Stimulated activated CD4-positive, alpha-beta T cell treated with anti-CD3 and anti-CD28 coated beads, Interleukin-2, amount 100 ng/mL, for 48 hours (primary cell): ENCODE measurements at regions not wholly inside any gene's neighbourhood (a gene's known extent, or its start where the extent isn't known, plus 50 kb on each side); places are given as distances from the start of the nearest gene placed in this dataset.

Experiments
- DNase-seq, 2 donors: peaks; one replicate each; pipeline ENCODE4 v3.0.0-alpha.2; 2020

GRCh38 chr10:36087006-36088005, 445.2 kb upstream of the FZD8 start:
- DNase-seq: no peak

DNA sequence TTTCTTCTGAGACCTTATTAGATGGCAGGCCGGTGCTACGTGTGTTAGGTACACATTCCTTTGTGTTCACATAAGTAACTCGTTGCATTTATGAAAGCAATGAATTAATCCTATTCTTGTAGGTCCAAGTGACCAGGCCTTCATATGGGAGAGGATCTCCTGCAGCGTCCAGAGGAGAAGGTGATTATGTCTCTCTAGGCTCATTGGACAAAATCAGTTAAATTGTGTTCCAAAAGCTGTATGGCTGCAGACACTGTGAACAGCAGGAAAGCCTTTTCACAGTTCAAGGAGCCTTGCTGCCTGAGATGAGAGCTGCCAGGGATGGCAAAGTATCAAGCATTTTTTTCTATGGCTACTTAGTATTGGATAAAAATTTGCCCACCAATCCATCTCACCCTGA, 433.1 kb upstream of the FZD8 start:
- no peak for DNase-seq

DNA sequence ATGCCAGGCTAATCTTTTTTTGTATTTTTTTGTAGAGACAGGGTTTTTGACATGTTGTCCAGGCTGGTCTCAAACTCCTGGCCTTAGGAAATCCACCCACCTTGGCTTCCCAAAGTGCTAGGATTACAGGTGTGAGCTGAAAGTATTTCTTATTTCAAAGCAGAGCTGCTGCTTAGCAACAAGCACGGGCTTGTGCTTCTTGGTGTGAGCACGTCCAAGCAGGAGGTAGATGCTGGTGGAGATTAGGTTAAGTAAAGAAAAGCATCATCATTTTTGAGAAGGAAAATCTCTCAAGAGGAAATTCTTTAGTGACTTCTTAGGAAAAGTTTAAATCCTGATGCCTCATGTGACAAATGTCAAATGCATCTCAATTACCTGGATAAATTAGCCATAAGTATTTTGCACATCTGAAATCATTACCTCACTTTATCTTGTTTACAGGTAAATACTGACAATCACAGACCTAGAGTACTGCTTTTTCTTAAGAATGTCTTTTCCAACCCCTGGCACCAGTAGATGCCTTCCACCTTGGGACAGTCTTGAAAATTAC, 431.8 kb upstream of the FZD8 start:
- DNase-seq: no peak

- no peak for DNase-seq
Measured at GRCh38 chr10:36068542-36068941, 426.4 kb upstream of the FZD8 start.

DNA sequence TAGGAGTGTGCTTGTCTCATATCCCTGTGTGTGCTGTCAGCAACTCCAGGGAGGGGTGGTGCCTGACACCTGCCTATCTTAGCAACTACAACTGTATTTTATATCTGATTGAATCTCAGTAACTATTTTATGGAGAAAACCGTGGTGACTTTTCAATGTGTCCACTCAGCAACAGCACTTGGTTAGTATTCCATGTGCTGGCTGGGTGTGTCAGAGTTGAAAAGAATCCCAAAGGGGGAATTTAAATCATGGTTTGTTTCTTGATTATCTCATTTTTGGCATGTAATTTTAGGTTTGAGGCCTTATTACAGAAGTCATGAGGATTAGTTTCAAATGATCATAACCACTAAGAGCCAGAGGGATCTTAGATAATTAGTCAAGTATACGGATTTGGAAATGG, 425.7 kb upstream of the FZD8 start:
- no peak for DNase-seq

DNA sequence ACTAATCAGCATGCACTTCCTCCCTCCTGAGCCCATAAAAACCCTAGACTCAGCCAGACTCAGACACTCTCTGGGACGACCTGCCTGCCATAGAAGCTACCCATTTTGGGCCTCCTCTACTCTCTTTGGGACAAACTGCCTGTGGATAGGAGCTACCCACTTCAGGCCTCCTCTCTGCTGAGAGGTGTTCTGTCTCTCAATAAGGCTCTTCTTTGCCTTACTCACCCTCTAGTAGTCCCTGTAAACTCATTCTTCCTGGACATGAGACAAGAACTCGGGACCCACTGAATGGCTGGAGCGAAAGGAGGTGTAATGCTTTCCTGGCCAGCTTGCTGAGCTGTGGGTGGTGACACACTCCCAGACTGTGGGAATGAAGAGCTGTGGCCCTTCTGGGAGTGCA, 424.8 kb upstream of the FZD8 start:
- DNase-seq: no peak

- DNase-seq: no peak
Measured at GRCh38 chr10:36066102-36066501, 424.0 kb upstream of the FZD8 start.

GRCh38 chr10:36063396-36063795, 421.3 kb upstream of the FZD8 start:
- no peak for DNase-seq

DNA sequence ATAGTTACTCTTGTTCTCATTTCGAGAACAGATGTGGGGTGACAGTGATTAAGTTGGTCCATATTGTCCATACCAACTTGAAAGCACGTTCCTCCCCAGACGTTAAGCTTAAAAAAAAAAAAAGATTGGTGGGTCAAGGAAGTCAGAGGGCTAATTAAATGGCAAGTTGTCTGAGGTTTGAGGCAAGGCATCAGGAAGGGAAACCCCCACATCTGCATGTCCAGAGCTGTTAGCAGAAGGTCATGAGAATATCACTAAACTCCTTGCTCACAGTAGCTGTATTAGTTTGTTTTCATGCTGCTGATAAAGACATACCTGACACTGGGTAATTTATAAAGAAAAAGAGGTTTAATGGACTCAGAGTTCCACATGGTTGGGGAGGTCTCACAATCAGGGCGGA, 415.6 kb upstream of the FZD8 start:
- DNase-seq: no peak

DNA sequence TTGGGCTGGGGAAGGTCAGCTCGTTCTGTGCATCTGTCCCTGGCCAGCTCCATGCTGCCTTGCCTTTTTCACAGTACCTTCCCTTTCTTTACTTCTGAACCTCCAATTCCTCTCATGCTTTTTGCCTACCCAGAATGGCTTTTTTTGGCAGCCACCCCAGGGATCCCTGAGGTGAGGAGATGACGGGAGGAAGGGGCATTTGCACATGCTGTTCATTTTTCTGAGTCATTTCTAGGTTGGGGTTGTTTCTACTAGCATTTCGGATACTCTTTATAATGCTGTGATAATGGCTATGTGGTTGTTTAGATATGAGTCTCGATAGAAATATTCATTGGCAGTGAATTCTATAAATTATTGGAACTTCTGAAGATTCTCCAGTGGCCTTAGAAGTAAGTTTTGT, 415.1 kb upstream of the FZD8 start:
- no peak for DNase-seq

DNA sequence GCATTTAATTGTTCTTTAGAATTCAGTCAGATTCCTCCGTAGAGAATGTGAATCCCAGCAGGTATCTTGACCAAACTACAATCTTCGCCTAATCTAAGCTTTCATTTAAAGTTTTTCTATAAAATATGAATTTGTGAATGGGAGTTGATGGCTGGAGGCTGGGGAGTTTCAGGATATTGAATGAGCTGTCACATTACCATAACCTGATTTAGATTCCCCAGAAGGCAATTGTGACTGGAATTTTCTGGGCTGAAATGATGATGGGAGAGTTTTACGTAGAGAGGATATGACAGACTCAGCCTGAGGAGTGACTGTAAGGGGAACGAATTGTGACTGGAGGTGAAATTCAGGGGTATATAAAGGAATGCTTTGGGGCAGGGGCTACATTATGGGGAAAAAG, 411.7 kb upstream of the FZD8 start:
- no peak for DNase-seq

GRCh38 chr10:36053271-36053670, 411.2 kb upstream of the FZD8 start:
- no peak for DNase-seq

DNA sequence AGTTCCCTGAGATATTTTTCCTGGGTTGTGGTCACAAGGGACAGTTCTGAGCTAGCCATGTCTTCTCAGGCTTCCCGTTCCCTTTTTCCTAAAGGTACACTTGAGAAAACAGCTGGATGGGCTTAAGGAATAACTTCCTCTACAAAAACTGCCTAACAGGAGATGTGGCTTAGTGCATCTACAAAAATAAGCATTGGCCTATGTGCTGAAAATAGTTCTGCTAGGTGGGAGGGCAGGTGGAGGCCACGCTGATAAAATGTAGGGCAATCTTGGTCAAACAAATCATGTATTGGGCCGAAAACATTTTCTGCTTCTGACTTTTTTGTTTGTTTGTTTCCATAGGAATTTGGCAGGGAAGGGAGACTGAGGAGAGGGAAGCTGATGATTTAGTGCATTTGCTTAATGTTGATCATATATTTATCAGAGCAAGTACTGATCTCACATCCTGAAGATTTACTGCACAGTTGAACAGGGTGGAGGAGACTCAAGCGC, 409.4 kb upstream of the FZD8 start:
- DNase-seq: no peak

DNA sequence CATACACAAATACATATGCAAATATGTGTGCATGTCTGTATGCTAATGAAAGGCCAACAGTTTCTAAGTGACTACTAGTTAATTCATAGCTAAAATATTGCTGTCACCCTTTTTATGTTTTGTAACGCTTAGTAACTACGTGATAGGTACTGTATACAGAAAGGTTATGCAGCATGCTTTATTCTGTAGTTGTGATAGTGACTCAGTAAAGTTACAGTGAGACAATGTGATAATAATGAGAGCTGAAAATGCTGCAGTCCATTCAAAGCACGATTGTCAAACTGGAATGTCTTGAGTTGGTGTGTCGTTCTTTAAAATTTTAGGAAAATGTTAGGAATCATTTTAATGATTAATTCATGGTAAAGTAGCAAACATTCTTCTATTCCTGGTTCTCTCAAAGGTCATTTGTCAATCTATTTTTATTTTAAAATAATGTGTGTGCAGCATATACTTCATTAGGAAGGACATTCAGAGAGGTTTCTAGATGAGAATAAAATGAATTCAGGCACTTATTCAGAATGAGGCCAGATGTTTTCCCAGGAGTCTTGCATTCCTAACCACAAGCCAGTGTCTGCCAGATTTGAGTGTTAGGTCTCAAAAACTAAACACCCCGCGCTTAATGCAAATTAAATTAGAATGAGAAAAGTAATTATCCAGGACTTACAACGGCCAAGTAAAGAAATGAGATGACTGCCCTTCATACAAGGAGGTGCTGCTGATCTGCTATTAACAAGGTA, 408.8 kb upstream of the FZD8 start:
- DNase-seq: no peak

DNA sequence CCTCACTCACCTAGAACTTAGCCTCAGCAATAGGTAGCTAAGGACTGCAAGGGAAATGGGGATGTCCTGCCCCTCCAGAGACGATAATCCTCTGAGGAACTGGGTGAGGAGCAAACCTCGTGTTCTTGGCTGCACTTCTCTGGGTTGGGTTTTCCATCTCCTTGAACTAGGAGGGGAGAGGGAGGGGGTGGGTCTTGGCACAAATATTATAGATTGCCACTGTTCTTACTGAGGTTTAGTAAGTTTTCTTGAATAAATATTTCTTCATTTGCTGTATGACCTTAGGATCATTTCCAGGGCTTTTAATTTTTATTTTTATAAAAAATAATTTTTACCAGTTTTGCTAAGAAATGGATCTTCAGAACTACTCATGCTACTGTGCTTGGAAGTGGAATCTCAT, 406.7 kb upstream of the FZD8 start:
- DNase-seq: no peak

- DNase-seq: no peak
Measured at GRCh38 chr10:36048236-36048635, 406.1 kb upstream of the FZD8 start.

DNA sequence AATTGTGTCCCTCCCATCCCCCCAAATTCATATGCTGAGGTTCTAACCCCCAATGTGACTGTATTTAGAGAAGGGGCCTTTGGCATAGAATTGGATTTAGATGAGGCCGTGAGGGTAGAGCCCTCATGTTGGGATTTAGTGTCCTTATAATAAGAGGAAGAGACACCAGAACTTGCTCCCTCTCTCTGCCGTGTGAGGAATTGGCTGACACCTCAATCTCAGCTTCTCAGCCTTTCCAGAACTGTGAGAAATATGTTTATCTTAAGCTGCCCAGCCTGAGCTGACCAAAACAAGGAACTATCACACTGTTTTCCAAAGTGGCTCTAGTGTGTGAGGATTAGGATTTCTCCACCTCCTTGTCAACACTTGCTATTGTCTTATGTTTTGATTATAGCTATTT, 400.0 kb upstream of the FZD8 start:
- DNase-seq: no peak

- DNase-seq: no peak
Measured at GRCh38 chr10:36038316-36038955, 396.3 kb upstream of the FZD8 start.

DNA sequence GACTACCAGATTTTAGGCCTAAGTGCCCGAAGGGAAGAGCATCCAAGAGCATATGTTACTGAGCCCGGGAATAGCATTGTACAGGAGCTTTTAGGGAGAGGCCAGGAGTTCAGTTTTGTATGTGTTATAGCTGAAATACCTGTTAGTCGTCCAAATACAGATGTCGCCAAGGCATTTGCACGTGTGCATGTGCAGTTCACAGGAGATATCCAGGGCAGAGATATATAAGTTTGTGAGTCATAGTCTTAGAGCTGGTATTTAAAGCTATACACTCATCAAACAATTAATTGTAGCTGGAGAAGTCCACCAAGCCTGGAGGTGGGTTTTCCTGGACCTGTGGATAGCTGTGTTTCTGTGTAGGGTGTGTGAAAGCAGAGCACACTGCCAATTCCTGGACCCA, 394.0 kb upstream of the FZD8 start:
- DNase-seq: no peak

DNA sequence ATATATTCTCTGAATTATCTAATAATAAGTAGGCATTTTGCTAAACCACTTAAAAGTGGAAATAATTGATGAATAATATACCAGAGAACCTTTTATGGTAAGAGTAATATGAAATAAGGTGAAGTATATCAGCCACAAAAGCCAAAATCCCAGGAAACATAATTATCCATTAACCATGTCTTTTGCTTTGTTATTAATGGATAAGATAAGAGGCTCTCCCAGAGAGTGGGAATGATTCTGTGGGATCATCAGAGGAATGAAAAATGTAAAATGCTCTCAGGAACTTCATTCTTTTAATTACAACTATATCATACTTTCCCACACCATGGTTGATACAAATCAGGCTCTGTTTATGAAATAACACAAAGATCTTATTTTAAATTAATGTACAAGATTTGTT, 391.7 kb upstream of the FZD8 start:
- DNase-seq: no peak

GRCh38 chr10:36030516-36030915, 388.4 kb upstream of the FZD8 start:
- DNase-seq: no peak

DNA sequence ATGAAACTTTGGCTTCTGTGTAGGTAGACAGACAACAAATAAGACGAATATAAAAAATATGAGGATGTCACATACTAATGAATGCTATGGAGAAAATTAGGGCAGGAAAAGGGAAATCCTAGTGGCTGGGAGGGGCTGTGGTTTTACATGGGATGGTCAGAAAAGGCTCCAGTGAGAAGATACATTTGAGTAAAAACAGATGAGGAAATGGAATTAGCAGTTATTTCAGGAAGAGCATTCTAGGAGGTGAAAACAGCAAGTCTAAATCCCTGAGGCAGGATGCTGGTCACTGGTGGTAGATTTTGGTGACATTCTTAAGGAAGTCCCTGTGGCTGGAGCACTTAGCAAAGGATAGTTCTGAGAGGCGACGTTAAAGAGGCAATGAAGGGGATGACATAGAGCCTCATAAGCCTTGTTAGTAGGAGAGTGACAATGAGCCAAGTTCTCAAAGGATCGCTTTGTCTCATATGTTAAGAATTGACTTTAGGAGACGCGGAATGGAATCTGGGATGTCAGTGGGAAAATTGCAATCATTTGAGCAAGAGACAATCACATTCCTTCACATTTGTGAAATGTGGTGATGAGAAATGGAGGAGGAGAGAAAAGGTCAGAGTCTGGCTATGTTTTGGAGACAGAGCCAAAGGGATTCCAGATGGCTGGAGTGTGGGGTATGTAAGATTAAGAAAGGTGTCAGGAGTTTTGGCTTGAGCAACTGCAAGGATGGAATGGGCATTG, 384.7 kb upstream of the FZD8 start:
- DNase-seq: no peak

DNA sequence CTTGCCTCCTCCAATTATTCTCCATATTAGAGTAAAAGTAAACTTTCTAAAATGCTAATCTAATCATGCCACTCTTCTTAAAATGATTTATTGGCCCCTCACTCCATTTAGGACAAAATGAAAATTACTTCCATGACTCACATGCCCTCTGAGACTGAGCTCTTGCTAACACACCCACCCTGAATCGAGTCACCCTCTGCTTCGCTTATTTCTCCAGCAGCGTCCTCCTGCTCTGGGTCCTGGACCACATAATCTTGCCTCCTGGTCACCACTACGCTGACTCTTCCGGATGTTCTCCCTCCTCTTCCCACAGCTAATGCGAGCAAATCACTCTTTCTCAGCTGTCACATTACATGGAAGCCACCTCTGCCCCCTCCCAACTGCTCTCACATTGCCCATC, 384.0 kb upstream of the FZD8 start:
- no peak for DNase-seq
